Lower lobe of right lung (tissue), 2 donors: ENCODE measurements at regions not wholly inside any gene's neighbourhood (a gene's known extent, or its start where the extent isn't known, plus 50 kb on each side); places are given as distances from the start of the nearest gene placed in this dataset.
"Not testable (repeated sequence)": the region's sequence is repeated elsewhere in the genome, so short reads cannot be mapped to it uniquely, and the experiment has no call there.

ENCODE experiments used
- ATAC-seq, 2 donors: fragments of 200-7000 bp; cut with Tn5 transposase; one replicate each; pipeline ENCODE4 v1.9.1; 2020 to 2022; ENCODE audit warnings: mild to moderate bottlenecking in 2 of 2, moderate library complexity in 2 of 2
- DNase-seq: peaks from one replicate; pipeline ENCODE4 v3.0.0-alpha.2; 2020
- H3K27ac ChIP-seq: fragments of 200-600 bp; one replicate; pipeline ENCODE4 v1.8.0; 2022
- H3K27me3 ChIP-seq: fragments of 200-600 bp; one replicate; pipeline ENCODE4 v1.8.0; 2022; ENCODE audit warnings: low read depth
- H3K36me3 ChIP-seq: fragments of 200-600 bp; one replicate; pipeline ENCODE4 v1.8.0; 2022; ENCODE audit warnings: mild to moderate bottlenecking
- H3K4me1 ChIP-seq: fragments of 200-600 bp; one replicate; pipeline ENCODE4 v1.8.0; 2022
- H3K4me3 ChIP-seq: fragments of 200-600 bp; one replicate; pipeline ENCODE4 v1.8.0; 2022; ENCODE audit warnings: mild to moderate bottlenecking
- H3K9me3 ChIP-seq: fragments of 200-600 bp; one replicate; pipeline ENCODE4 v1.8.0; 2022
- intact Hi-C: fragments of 100-400 bp; cut with DNase I; formaldehyde crosslinking; loops from one replicate; pipeline ENCODE4 v1.11.0; 2022
- TF ChIP-seq, protein P1 (sequence below): fragments of 200-600 bp; IDR thresholded peaks from one replicate; pipeline ENCODE4 v1.8.0; 2022; ENCODE audit warnings: antibody characterized with exemption, mild to moderate bottlenecking
- donor health status: DM: no; HTN: yes; CAD: no; lungs with severe emphysema.

DNA sequence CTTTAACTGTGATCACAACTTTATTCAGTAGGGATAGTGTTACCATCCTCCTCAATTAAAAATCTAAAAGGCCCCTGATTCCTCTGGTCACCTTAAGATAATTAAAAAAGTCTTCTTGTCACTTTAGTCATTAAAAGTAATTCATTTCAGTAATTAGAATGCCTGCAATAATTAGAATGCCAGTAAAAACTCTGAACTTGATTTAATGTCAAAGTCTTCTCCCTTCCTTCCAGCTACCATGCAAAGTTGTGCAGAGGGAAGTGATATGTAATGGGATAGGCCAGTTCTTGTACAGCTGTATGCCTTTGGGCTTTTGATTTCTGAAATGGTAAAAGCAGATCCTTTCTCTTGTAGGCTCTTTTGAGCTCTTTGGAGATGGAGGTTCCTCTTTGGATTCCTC is 417.2 kb downstream of the ADAM29 start:
- Histone ChIP-seq H3K4me1 (no peaks in the 10 kb centered on the region), H3K9me3 (no peaks in the 10 kb centered on the region), H3K27me3 (no peaks in the 10 kb centered on the region), H3K4me3 (no peak overlapping the region), H3K27ac (no peak overlapping the region), H3K36me3 (no peaks in the 10 kb centered on the region)
- TF ChIP-seq, protein P1, sequence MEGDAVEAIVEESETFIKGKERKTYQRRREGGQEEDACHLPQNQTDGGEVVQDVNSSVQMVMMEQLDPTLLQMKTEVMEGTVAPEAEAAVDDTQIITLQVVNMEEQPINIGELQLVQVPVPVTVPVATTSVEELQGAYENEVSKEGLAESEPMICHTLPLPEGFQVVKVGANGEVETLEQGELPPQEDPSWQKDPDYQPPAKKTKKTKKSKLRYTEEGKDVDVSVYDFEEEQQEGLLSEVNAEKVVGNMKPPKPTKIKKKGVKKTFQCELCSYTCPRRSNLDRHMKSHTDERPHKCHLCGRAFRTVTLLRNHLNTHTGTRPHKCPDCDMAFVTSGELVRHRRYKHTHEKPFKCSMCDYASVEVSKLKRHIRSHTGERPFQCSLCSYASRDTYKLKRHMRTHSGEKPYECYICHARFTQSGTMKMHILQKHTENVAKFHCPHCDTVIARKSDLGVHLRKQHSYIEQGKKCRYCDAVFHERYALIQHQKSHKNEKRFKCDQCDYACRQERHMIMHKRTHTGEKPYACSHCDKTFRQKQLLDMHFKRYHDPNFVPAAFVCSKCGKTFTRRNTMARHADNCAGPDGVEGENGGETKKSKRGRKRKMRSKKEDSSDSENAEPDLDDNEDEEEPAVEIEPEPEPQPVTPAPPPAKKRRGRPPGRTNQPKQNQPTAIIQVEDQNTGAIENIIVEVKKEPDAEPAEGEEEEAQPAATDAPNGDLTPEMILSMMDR, result no peak
- DNase-seq (no peak), ATAC-seq (no peak)
- intact Hi-C loops, result no loop called here

DNA sequence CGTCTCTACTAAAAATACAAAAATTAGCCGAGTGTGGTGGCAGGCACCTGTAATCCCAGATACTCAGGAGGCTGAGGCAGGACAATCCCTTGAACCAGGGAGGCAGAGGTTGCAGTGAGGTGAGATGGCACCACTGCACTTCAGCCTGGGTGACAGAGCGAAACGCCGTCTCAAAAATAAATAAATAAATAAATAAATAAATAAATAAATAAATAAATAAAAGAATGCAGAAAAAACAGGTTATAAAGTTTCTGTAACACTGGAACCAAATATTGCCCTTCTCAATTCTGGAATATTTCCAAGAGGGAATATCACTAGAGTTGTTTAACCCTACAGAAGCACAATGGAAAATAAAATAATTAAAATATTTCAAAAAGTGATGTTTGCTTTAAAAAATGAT is 418.4 kb downstream of the ADAM29 start:
- ATAC-seq, H3K27ac ChIP-seq, H3K9me3 ChIP-seq, H3K27me3 ChIP-seq, H3K36me3 ChIP-seq, H3K4me3 ChIP-seq, intact Hi-C loops, H3K4me1 ChIP-seq, DNase-seq: not testable (repeated sequence)

DNA sequence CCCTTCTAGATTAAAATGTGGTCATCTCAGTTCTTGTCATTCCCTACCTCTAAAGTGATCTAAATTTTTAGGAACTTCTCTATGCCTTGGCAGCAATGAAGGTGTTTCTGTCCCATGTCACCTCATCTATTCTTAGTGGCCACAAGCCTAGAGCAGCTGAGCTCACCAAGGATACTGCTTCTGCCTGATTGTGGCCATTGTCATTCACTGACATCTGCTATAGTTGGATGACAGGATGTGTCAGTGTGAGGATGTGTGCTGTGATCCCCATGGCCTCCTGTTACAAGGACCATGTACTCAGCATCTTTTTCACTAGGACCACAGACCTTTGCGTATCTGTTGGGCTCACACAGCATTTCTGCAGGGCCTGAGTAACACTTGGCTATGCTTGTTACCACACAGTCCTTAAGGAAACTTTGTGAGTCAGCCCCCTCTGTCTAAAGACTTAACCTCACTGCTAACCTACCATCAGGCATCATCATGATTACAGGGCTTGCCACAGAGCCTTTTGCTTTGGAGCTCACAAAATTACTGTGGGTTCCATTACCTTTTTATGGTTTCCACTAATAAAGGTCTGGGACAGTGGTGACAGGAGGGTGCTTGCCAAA is 421.0 kb downstream of the ADAM29 start:
- DNase-seq (no peak), ATAC-seq (no peak)
- H3K27me3 ChIP-seq, result no peaks in the 10 kb centered on the region
- H3K9me3 ChIP-seq, result no peaks in the 10 kb centered on the region
- intact Hi-C loops, result no loop called here
- TF ChIP-seq, protein P1, result no peak
- H3K4me1 ChIP-seq, result no peaks in the 10 kb centered on the region
- no peak overlapping the region for H3K27ac ChIP-seq
- H3K4me3 ChIP-seq, result no peak overlapping the region
- no peaks in the 10 kb centered on the region for H3K36me3 ChIP-seq

DNA sequence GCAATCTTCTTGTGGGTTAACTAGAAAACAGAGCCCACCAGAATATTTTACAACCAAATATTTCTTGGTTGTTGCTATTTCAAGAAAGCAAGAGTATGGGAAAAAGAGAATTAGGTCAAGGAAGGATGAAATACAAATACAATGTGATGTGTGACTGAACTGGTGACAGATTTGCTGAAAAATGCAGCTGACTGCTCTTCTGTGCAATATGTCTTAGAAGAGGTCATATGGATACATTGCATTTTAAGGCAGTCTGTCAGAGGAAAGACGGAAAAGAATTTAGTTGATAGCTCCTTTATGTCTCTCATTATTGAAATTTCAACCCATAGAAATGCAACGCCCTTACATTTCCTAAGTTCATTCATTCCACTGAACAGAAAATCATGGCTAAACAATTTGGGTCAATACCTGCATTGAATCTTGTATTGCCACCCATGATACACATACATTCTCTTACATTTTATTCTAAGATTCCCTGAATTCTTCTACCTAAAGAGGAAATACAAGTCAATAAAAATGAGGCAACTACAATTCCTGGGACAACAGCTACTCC is 423.1 kb downstream of the ADAM29 start:
- TF ChIP-seq, protein P1, result no peak
- Histone ChIP-seq H3K4me1 (no peaks in the 10 kb centered on the region), H3K4me3 (no peak overlapping the region), H3K9me3 (no peaks in the 10 kb centered on the region), H3K27ac (no peak overlapping the region), H3K36me3 (no peaks in the 10 kb centered on the region), H3K27me3 (no peaks in the 10 kb centered on the region)
- ATAC-seq, result no peak
- DNase-seq, result no peak
- intact Hi-C loops, result no loop called here

DNA sequence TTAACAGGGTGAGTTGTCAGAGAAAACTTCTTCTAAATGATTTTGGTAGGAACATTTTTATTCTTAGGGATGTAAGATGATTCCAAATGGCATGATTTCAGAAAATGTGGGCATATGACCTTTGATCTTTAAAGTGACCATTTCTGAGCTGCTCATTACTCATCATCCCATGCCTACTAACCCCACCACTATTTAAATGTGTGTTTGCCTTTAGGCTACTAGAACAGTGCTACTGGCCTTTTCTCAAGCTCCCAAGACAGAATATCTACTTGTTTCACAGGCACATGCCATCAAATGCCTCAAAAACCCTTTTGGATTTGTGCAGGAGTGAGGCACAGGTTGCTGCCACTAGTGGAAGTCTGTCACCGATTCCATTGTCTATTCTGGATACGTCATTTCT is 428.2 kb downstream of the ADAM29 start:
- no peak for DNase-seq
- H3K27me3 ChIP-seq, result no peaks in the 10 kb centered on the region
- no peak for ATAC-seq
- intact Hi-C loops, result no loop called here
- H3K27ac ChIP-seq, result no peak overlapping the region
- H3K9me3 ChIP-seq, result no peaks in the 10 kb centered on the region
- H3K36me3 ChIP-seq, result no peaks in the 10 kb centered on the region
- H3K4me1 ChIP-seq, result no peaks in the 10 kb centered on the region
- H3K4me3 ChIP-seq, result no peak overlapping the region
- TF ChIP-seq, protein P1, result no peak

DNA sequence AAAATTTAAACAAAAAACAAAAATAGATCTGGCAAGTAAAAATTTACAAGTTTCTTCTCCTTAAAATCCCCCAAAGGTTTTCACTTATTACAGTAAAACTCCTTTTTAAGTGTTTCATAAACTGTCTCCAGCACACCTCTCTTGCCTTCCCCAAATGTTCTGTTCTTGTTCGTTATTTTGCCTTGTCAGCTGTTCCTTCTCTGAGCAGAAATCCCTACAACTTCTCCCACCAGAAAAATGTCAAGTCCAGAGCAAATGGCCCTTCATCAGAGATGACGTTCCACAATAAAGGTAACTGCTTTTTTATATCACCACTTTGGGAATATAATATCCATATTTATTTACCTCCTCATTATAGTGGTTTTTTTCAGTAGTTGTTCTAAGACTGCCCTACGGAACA is 432.1 kb downstream of the ADAM29 start:
- Histone ChIP-seq H3K36me3 (no peaks in the 10 kb centered on the region), H3K27me3 (no peaks in the 10 kb centered on the region), H3K9me3 (no peaks in the 10 kb centered on the region), H3K4me3 (no peak overlapping the region), H3K4me1 (no peaks in the 10 kb centered on the region), H3K27ac (no peak overlapping the region)
- DNase-seq, result no peak
- ATAC-seq, result no peak
- intact Hi-C loops, result no loop called here
- TF ChIP-seq, protein P1, result no peak
